ENCODE measurements at regions not wholly inside any gene's neighbourhood (a gene's known extent, or its start where the extent isn't known, plus 50 kb on each side); places are given as distances from the start of the nearest gene placed in this dataset.
"Not testable (repeated sequence)": the region's sequence is repeated elsewhere in the genome, so short reads cannot be mapped to it uniquely, and the experiment has no call there.

DNA sequence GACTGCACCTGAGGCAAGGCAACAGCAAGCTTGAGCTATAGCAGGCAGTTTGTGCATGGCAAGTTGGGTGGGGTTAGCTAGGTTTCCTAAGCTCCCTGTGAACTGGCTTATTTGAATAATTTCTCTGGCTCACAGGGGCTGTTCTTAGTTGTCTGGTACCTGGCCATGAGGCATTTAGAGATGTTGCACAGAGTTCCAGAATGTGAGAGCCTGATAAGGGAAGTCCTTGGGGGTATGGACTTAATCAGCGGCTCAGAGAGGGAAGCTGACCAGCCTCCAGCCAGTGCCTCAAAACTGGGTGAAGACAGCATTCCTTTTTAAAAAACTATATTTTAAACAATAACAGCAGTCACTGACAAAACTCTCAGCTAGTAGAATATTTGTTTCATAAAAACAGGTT is 307.4 kb downstream of the FZD1 start:
- DNase-seq, result no peak

GRCh38 chr7:91573405-91573804 is 307.1 kb downstream of the MTERF1 start:
- no peak for DNase-seq

DNA sequence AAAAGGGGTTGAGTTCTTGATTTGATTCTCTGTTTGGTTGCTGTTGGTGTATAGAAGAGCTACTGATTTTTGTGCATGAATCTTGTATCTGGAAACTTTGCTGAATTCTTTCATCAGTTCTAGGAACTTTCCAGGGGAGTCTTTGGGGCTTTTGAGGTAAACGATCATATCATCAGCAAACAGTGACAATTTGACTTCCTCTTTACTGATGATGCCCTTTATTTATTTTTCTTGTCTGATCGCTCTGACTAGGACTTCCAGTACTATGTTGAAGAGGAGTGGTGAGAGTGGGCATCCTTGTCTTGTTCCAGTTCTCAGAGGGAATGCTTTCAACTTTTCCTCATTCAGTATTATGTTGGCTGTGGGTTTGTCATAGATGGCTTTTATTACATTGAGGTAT is 304.0 kb downstream of the MTERF1 start:
- not testable (repeated sequence) for DNase-seq

DNA sequence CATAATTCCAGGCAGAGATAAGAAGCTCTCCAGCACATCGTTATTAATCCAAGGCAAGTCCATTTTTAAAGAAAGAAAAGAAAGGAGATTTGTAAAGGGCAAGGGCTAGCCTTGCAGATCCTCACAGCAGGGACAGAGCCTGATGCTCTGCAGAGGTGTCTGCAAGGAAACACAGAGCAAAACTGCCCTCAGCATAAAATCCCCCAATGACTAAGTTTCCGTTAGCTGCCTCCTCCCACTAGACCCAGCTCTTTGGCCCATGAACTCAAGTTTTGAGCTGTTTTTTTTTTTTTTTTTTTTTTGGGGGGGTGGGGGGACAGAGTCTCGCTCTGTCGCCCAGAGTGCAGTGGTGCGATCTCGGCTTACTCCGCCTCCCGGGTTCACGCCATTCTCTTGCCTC is 300.7 kb downstream of the MTERF1 start:
- no peak for DNase-seq

GRCh38 chr7:91582799-91583477 is 297.6 kb downstream of the MTERF1 start:
- DNase-seq, result no peak

DNA sequence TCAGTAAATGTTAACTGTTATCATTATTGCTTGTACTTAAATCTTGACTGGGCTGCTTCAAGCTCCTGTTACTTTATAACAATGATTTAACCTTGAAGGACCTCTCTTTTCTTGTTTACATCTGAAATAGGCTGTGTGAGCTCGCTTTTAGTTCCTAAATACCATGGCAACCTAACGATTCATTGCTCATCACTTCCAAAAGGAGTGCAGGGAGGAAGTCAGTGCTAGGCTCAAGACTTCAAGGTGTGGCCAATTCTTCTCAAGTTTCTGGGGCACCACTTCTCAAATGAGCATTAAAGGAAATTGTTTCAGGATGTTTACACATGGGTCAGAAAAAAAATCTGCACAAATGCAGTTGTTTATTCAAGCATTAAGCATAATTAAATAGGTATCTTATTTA is 284.2 kb downstream of the MTERF1 start:
- no peak for DNase-seq

- DNase-seq, result no peak
Observed at GRCh38 chr7:91598791-91599190, 281.7 kb downstream of the MTERF1 start.

- no peak for DNase-seq
Observed at GRCh38 chr7:91600112-91600511, 280.4 kb downstream of the MTERF1 start.

- DNase-seq, result no peak
Observed at GRCh38 chr7:91603707-91604106, 276.8 kb downstream of the MTERF1 start.

- DNase-seq, result no peak
Observed at GRCh38 chr7:91608606-91609005, 271.9 kb downstream of the MTERF1 start.

DNA sequence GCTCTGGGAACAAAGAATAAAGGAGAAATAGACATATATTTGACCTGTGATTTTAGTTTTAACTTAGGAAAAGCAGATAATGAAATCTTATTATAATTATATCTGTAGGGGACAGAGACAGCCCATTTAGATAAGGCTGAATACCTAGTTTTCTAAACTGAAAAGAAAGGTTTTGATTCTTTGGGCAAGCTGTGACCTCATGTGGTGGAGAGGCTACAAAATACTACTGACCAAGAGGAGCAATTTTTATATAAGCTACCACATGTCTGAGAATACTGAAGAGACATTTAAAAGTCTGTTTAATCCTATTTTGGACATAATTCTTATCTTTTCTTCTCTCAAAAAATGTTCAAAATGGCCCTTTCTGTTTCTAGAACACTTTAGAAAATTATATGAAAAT is 271.0 kb downstream of the MTERF1 start:
- no peak for DNase-seq

DNA sequence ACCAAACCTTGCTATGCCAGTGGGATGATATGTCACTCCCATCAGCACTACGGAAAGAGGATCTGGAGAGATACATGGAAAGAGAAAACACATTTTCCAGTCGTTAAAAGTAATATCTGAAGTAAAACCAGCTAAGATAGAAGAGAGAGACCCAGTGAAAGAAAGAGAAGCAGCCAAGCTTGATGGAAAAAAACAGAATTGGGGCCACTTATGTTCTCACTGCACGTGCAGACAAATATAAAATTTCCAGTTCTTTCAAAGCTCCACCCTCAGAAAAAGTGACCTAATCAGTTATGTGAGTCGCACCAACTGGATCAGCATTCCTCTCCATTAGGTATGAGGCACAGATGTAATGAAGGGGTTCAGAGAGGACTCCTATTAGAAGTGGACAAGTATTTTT is 266.1 kb downstream of the MTERF1 start:
- DNase-seq, result no peak

DNA sequence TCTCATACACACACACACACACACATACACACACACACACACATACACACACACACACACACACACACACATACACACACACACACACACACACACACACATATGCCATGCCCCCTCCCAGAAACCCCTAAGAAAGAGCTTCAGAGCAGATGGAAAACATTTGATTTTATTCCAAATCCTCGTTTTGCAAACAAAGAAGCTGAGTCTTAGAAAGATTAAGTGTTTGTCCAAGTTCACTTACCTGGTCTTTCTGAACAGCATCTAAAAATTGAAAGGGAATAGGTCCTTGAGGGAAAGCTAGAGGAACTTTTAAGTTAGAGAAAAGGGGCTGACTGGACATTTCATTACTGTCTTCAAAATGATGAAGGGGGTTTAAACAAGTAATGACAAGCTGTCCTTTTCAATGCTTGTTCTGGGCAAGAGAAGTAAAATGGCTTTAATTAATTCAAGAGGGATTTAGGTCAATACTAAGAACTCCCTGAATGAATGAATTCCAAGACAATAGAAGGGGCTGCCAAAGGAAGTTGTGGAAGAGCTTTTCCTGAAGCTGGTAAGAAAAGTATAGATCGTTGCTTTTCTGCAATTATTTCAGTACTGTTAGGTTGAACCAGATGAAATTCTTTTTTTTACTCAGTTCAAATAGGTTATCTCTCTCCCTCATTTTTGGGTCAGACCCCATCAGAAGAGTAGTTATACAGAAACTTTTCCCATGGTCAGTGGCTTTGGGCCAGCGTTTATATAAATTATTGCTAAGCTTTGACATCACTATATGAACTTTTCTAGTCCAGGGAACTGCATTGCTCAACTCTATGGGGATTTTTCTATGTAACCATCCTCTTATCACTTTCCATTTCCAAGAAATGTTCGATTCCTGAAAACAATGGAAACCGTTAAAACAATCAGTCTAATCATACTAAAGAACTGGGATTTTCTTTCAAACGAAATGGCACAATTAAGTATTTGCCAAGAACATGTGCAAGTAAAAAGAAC is 261.4 kb downstream of the MTERF1 start:
- DNase-seq, result no peak

DNA sequence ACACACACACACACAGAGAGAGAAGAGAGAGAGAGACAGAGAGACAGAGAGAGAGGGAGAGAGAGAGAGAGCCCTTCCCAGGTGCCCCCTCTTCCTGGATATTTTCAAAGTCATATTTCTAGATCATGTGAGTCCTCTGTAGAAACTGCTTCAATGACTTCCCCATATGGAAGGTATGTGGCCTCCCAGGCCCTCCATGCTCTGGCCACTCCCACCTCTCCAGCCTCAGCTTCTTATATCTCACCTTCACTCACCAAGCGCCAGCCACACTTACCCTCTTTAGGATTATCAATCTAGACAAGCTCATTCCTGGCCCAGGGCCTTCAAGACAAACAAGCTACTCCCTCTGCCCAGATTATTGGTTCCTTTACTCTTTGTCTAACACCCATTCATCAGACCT is 259.7 kb downstream of the MTERF1 start:
- DNase-seq, result no peak

GRCh38 chr7:91627324-91627723 is 253.2 kb downstream of the MTERF1 start:
- not testable (repeated sequence) for DNase-seq

DNA sequence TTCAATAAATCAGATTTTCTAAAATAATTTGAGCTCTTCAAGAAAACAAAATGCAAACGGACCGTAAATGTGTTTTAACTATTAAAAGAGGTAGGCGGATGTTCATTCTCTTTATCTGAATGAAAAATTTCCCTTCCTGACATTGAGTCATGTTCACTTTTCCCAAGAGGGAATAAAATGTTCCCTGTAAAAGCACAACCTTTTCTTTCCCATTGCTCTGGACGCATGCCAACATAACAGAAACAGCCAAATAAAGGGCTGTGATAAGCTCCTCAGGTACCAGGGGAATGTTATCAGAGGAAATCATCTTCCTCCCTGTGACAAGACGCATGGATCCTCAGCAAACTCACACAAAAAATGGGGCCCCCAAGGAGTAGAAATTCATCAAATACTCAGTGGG is 251.8 kb downstream of the MTERF1 start:
- no peak for DNase-seq

DNA sequence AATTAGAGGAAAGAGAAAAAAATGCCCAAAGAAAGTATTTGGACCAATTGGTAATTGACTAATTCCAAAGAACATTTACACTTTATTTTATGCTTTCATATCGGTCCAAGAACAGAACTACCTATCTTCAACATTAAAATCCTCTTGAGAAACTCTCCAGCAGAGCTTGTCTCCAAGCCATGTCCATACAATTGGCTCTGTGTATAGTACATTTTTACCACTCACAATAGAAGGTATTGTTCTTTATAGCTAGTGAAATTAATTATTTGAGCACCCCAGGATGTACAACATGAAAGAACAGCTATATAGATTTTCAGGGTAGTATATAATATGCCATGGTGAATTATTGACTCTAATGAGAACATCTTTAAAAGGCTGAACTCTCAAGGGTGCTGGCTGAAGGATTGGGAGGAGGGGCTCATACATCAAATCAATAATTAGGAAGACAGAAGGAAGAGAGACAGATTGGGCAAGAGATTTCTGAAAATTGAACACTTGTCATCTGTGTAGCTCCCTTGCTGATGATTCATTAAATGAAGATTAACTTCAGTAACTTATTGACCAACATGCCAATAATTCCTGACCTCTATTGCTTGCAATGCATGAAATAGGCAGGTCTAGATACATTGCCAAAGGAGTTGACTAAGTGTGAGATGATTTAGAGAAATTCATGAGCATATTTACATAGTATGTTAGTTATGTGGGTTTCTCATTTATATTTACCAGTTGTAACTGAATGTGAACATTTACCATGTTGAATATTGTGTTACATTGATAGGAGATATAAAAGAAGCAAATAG is 249.7 kb downstream of the MTERF1 start:
- no peak for DNase-seq

- no peak for DNase-seq
Observed at GRCh38 chr7:91632234-91632940, 248.1 kb downstream of the MTERF1 start.

DNA sequence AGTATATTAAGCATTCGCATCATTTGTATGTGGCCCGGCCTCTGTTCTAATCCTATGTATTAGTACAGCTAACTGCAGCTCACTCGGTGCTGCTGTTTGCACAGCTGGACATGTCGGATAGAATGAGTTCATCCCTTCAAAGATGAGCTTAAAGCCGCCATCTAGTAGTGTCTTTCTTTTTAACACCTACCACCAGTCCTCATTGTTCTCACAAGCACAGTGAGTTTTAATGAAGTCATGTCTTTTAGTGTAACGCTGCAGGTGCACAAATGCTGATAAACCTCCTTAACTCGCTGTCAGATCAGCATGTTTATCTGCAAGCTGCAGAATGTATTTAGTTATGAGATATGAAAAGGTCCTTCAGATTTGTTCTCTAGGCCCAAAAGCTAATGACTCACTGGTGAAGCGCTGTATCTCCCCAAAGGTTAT is 247.5 kb downstream of the MTERF1 start:
- no peak for DNase-seq

- DNase-seq, result no peak
Observed at GRCh38 chr7:91634485-91635177, 245.9 kb downstream of the MTERF1 start.

DNA sequence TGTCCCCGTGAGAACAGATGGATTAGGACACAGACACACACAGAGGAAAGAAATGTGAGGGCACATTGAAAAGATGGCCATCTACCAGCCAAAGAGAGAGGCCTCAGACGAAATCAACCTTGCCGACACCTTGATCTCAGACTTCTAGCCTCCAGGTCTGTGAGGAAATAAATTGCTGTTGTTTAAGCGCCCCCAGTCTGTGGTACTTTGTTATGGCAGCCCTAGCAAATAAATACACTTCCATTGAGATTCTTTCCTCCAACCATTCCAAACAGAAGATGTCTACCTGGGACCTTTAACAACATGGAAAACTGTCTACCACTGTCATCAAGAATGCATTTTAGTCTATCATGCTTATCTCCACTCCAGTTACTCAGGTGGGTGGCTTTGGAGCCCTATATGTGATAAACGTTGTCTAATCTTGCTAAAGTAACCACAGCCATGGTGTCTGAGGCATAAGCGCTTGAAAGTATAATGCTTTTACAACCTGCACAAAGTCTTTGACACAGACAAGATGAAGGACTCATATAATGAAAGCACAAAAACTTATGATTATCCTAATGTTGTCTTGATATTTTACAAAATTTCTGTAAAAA is 244.3 kb downstream of the MTERF1 start:
- peak; percentile 21 for DNase-seq

DNA sequence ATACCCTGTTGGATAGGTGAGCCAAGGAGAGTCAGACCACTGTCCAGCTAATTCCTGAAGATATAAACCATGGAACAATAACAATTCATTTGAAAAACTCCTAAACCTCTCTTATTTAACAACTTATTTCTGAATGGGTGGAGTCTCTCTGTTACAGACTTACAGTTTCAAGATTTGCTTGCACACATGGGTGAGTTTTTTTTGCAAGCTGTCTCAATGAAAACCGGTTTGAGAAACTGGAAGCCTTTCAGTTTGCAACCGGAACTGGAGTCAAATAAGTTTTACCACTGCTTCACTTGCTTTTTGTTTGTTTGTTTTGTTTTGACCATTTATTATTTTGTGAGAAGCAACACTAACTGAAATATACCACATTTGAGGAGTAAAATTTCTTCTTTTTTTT is 243.8 kb downstream of the MTERF1 start:
- DNase-seq, result no peak

Data from NCI-H524 treated with DMSO at 0.1 percent for 48 hours (cell line).